ENCODE measurements at regions not wholly inside any gene's neighbourhood (a gene's known extent, or its start where the extent isn't known, plus 50 kb on each side); places are given as distances from the start of the nearest gene placed in this dataset.

- Histone ChIP-seq H3K23ac (ENCODE audit: insufficient read length) (no peak overlapping the region), H3K56ac (replicated peaks; ENCODE audit: insufficient read length, low read depth, low read length) (no peak overlapping the region), H3K27me3 (replicated peaks in 1 of 4; ENCODE audit: control insufficient read depth in 3 of 4, extremely low read depth in 1 of 4, insufficient read depth in 3 of 4, low read length in 3 of 4) (no peaks in the 10 kb centered on the region), H3K14ac (ENCODE audit: insufficient read length) (no peak overlapping the region), H2AFZ (ENCODE audit: low read length) (no peak overlapping the region), H4K5ac (ENCODE audit: insufficient read length, low read depth, low read length) (no peak overlapping the region), H3K4me1 (replicated peaks in 1 of 4; ENCODE audit: control insufficient read depth in 3 of 4, insufficient read depth in 4 of 4, low read length in 3 of 4) (peaks cover 0 to 10% (median 6%) of the 10 kb centered on the region in 4 experiments; a peak in 6 of 7 replicates), H2BK12ac (ENCODE audit: low read depth, low read length) (no peak overlapping the region), H4K8ac (ENCODE audit: extremely low read depth, insufficient read depth, low read length) (no peak overlapping the region), H4K20me1 (replicated peaks in 1 of 2; ENCODE audit: control insufficient read depth in 1 of 2, insufficient read depth in 2 of 2, low read length in 2 of 2) (no peaks in the 10 kb centered on the region), H2AK5ac (ENCODE audit: low read depth, low read length) (no peak overlapping the region), H3K23me2 (ENCODE audit: low read depth, low read length) (no peaks in the 10 kb centered on the region), H3K79me2 (ENCODE audit: control insufficient read depth in 1 of 2, insufficient read depth in 2 of 2, low read length in 2 of 2) (no peaks in the 10 kb centered on the region), H3K79me1 (ENCODE audit: low read depth, low read length) (no peaks in the 10 kb centered on the region), H2BK120ac (replicated peaks; ENCODE audit: low read depth, low read length) (no peak overlapping the region), H3K4ac (replicated peaks; ENCODE audit: insufficient read length, low read depth, low read length) (no peak overlapping the region), H3K36me3 (ENCODE audit: control insufficient read depth in 2 of 4, insufficient read depth in 4 of 4, low read length in 3 of 4) (no peaks in the 10 kb centered on the region), H3K4me2 (ENCODE audit: insufficient read depth in 1 of 2, low read depth in 2 of 2, low read length in 2 of 2) (no peak overlapping the region), H3K18ac (ENCODE audit: extremely low read depth, low read length) (no peak overlapping the region), H3K9ac (replicated peaks in 1 of 4; ENCODE audit: extremely low read depth in 1 of 4, low read depth in 3 of 4, low read length in 3 of 4) (no peak overlapping the region), H4K91ac (replicated peaks; ENCODE audit: insufficient read length, low read length) (no peak overlapping the region), H2BK20ac (ENCODE audit: low read length) (no peak overlapping the region), H3K27ac (ENCODE audit: low read depth, low read length) (no peak overlapping the region), H3K4me3 (ENCODE audit: extremely low read depth in 1 of 4, insufficient read depth in 2 of 4, low read depth in 3 of 4, low read length in 4 of 4) (no peak overlapping the region), H2BK5ac (ENCODE audit: low read depth, low read length) (no peak overlapping the region), H2BK15ac (ENCODE audit: low read length) (no peak overlapping the region), H3K9me3 (ENCODE audit: insufficient read depth in 2 of 2, low read depth in 1 of 2, low read length in 1 of 2) (no peaks in the 10 kb centered on the region)
- no peak for DNase-seq (ENCODE audit: low read depth in 1 of 2, low spot score in 2 of 2)
- no peak for FAIRE-seq
- ChIA-PET POLR2A (ENCODE audit: partially characterized antibody) (no interaction called here), CTCF (ENCODE audit: partially characterized antibody) (interaction anchor here (0.7 to 0.8 kb wide), 2 partner anchors 16 to 45 kb away, joined by 3 to 4 read pairs; no protein-coding TSS in a partner anchor)
- WGBS, 2 experiments (ENCODE audit: extremely low coverage in 1 of 2, insufficient coverage in 1 of 2, insufficient read length in 1 of 2, insufficient replicate concordance in 2 of 2, low coverage in 1 of 2, low lambda C conversion rate in 2 of 2, missing lambda C conversion rate in 1 of 2): 71% methylated on average over 5 of the region's 5 CpGs; no CpG with 5 or more reads in 1 of the 2 experiments
- TF ChIP-seq SUZ12 (IDR thresholded peaks at IDR 0.05; ENCODE audit: low read length) (no peak), FOSL1 (IDR thresholded peaks at IDR 0.05; ENCODE audit: insufficient read depth, low read depth, low read length) (no peak), KDM4A (IDR thresholded peaks at IDR 0.05; ENCODE audit: low read depth, low read length, severe bottlenecking) (no peak), TBP (IDR thresholded peaks at IDR 0.05; ENCODE audit: low read depth, low read length) (no peak), TAF7 (optimal IDR thresholded peaks at IDR 0.05; ENCODE audit: borderline replicate concordance, low read depth, low read length) (no peak), CBX5 (IDR thresholded peaks at IDR 0.05; ENCODE audit: low read depth, low read length) (no peak), KDM5A (IDR thresholded peaks at IDR 0.05; ENCODE audit: low read length) (no peak), YY1 (IDR thresholded peaks at IDR 0.05; ENCODE audit: low read depth, low read length) (no peak), POLR2AphosphoS5 (IDR thresholded peaks at IDR 0.05; ENCODE audit: low read depth, low read length) (no peak), BACH1 (IDR thresholded peaks at IDR 0.05; ENCODE audit: low read length) (no peak), SIN3A (conservative IDR thresholded peaks at IDR 0.05 in 1 of 2, IDR thresholded peaks at IDR 0.05 in 1 of 2; ENCODE audit: low read depth in 1 of 2, low read length in 2 of 2) (no peak), NANOG (IDR thresholded peaks at IDR 0.05; ENCODE audit: insufficient read depth, low read depth, low read length, poor library complexity, severe bottlenecking) (no peak), JUN (IDR thresholded peaks at IDR 0.05; ENCODE audit: low read depth, low read length) (no peak), MAFK (IDR thresholded peaks at IDR 0.05; ENCODE audit: low read depth, low read length) (no peak), EGR1 (IDR thresholded peaks at IDR 0.05; ENCODE audit: borderline replicate concordance, low read depth, low read length) (no peak), RFX5 (IDR thresholded peaks at IDR 0.05; ENCODE audit: borderline replicate concordance, low read depth, low read length) (no peak)
These were observed 159.3 kb downstream of the SYK start for GRCh38 chr9:90960941-90961340.
